ENCODE measurements at regions not wholly inside any gene's neighbourhood (a gene's known extent, or its start where the extent isn't known, plus 50 kb on each side); places are given as distances from the start of the nearest gene placed in this dataset.

DNA sequence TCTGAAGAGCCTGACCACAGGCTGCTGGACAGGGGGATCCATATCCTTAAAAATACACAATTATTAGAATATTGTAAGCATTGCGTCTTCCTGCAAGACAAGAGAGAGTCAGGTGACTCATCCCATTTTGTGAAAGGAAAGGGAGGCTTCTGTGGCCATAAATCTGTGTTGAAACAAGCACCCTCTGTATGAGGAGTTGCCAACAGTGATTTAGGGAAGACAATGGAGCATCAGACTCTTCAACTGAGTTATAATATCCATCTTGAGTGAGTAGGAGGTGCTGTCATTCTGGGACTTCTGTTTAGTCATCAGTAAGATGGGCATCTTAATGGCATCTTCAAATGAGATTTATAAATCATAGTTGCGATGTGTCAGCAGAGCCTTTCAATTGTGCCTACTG, 554.5 kb downstream of the AACS start:
- intact Hi-C loops (cut with DNase I), result no loop called here
- TF ChIP-seq, protein P1, sequence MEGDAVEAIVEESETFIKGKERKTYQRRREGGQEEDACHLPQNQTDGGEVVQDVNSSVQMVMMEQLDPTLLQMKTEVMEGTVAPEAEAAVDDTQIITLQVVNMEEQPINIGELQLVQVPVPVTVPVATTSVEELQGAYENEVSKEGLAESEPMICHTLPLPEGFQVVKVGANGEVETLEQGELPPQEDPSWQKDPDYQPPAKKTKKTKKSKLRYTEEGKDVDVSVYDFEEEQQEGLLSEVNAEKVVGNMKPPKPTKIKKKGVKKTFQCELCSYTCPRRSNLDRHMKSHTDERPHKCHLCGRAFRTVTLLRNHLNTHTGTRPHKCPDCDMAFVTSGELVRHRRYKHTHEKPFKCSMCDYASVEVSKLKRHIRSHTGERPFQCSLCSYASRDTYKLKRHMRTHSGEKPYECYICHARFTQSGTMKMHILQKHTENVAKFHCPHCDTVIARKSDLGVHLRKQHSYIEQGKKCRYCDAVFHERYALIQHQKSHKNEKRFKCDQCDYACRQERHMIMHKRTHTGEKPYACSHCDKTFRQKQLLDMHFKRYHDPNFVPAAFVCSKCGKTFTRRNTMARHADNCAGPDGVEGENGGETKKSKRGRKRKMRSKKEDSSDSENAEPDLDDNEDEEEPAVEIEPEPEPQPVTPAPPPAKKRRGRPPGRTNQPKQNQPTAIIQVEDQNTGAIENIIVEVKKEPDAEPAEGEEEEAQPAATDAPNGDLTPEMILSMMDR (IDR thresholded peaks at IDR 0.05), result no peak
- Histone ChIP-seq H3K27me3 (no peaks in the 10 kb centered on the region), H3K36me3 (no peaks in the 10 kb centered on the region), H3K4me1 (no peaks in the 10 kb centered on the region), H3K27ac (no peak overlapping the region), H3K4me3 (no peak overlapping the region), H3K9me3 (no peaks in the 10 kb centered on the region)
- DNase-seq (no peak), ATAC-seq (no peak)

GRCh38 chr12:125633686-125634085, 568.5 kb downstream of the AACS start:
- DNase-seq, result no peak

DNA sequence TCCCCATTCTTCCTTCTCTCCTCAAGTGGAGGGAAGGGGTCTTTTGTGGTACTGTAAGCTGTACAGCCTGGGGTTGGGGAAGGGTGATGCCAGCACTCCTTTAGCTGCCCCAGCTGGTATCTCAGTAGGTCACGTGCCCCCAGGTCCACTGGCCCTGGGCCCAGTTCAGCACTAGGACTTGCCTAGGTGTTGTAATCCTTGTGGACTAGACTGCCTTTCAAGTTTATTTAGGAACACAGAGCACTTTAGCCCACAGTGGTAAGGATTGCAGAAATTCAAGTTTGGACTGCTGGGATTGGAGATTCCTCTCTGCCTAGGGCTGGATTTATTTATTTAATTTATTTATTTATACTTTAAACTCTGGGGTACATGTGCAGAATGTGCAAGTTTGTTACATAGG, 569.6 kb downstream of the AACS start:
- intact Hi-C loops (cut with DNase I), result no loop called here

More at GRCh38 chr12:125633686-125634085, 568.5 kb downstream of the AACS start:
- intact Hi-C loops (cut with DNase I), result no loop called here
- Histone ChIP-seq H3K27me3 (no peaks in the 10 kb centered on the region), H3K4me3 (no peak overlapping the region), H3K4me1 (no peaks in the 10 kb centered on the region), H3K27ac (no peak overlapping the region), H3K9me3 (no peaks in the 10 kb centered on the region), H3K36me3 (no peaks in the 10 kb centered on the region)
- ATAC-seq, result peak; percentile 74
- TF ChIP-seq, protein P1 (IDR thresholded peaks at IDR 0.05), result no peak

GRCh38 chr12:125639826-125640225, 574.6 kb downstream of the AACS start:
- H3K4me3 ChIP-seq, result no peak overlapping the region
- intact Hi-C loops (cut with DNase I), result no loop called here
- no peak for DNase-seq
- H3K4me1 ChIP-seq, result no peaks in the 10 kb centered on the region
- H3K36me3 ChIP-seq, result no peaks in the 10 kb centered on the region
- no peak overlapping the region for H3K27ac ChIP-seq
- ATAC-seq, result no peak
- H3K9me3 ChIP-seq, result no peaks in the 10 kb centered on the region
- no peaks in the 10 kb centered on the region for H3K27me3 ChIP-seq
- TF ChIP-seq, protein P1 (IDR thresholded peaks at IDR 0.05), result no peak

More for the DNA sequence above, 569.6 kb downstream of the AACS start:
- no peaks in the 10 kb centered on the region for H3K27me3 ChIP-seq
- TF ChIP-seq, protein P1 (IDR thresholded peaks at IDR 0.05), result no peak
- no peaks in the 10 kb centered on the region for H3K9me3 ChIP-seq
- DNase-seq (peak; percentile 75), ATAC-seq (peak; percentile 68)
- H3K4me1 ChIP-seq, result no peaks in the 10 kb centered on the region
- H3K36me3 ChIP-seq, result no peaks in the 10 kb centered on the region
- H3K4me3 ChIP-seq, result no peak overlapping the region
- no peak overlapping the region for H3K27ac ChIP-seq

DNA sequence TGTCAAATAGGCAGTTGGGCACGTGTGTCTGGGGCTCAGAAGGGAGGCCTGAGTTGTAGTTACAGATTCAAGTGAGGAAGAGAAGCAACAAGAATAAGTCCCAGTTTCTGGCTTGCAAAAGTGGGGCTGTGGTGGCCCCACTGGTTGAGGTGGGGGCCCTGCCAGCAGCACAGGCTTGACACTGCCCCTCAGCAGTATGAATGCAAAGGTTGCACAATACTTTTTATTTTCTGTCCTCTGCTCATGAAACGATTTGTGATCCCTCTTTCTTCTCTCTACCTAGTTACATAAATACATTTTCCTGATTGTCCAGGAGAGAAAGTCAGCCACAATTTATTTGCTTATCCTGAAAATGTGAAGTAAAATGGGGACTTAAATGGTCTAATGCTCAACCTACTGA, 577.8 kb downstream of the AACS start:
- no peak overlapping the region for H3K27ac ChIP-seq
- TF ChIP-seq, protein P1 (IDR thresholded peaks at IDR 0.05), result no peak
- H3K36me3 ChIP-seq, result no peaks in the 10 kb centered on the region
- no peak for ATAC-seq
- H3K4me1 ChIP-seq, result no peaks in the 10 kb centered on the region
- H3K4me3 ChIP-seq, result no peak overlapping the region
- DNase-seq, result no peak
- H3K27me3 ChIP-seq, result no peaks in the 10 kb centered on the region
- intact Hi-C loops (cut with DNase I), result no loop called here
- H3K9me3 ChIP-seq, result no peaks in the 10 kb centered on the region

GRCh38 chr12:125645724-125646123, 580.5 kb downstream of the AACS start:
- ATAC-seq, result no peak
- Histone ChIP-seq H3K27me3 (no peaks in the 10 kb centered on the region), H3K4me3 (no peak overlapping the region), H3K9me3 (no peaks in the 10 kb centered on the region), H3K4me1 (no peaks in the 10 kb centered on the region), H3K36me3 (no peaks in the 10 kb centered on the region), H3K27ac (no peak overlapping the region)
- intact Hi-C loops (cut with DNase I), result no loop called here
- TF ChIP-seq, protein P1 (IDR thresholded peaks at IDR 0.05), result no peak
- no peak for DNase-seq

Measured in upper lobe of right lung (tissue), 1 donor.